Karpas-422 (cell line): ENCODE measurements at regions not wholly inside any gene's neighbourhood (a gene's known extent, or its start where the extent isn't known, plus 50 kb on each side); places are given as distances from the start of the nearest gene placed in this dataset.

Experiments
- DNase-seq: peaks from one replicate; pipeline ENCODE4 v3.0.0-alpha.2; 2015
- H2AFZ ChIP-seq: fragments of 200-600 bp; sonication (generic); 2 replicates; pipeline ENCODE4 v1.6.1; 2014; ENCODE audit warnings: antibody characterized with exemption, low read length, mixed read lengths
- H3K27ac ChIP-seq: fragments of 200-600 bp; sonication (generic); 2 replicates; pipeline ENCODE4 v1.5.1; 2014; ENCODE audit warnings: mild to moderate bottlenecking, low read length, moderate library complexity
- H3K27me3 ChIP-seq: fragments of 200-600 bp; sonication (generic); 2 replicates; pipeline ENCODE4 v1.6.1; 2014; ENCODE audit warnings: low read length, mixed read lengths
- H3K36me3 ChIP-seq: fragments of 200-600 bp; sonication (generic); 2 replicates; pipeline ENCODE4 v1.6.1; 2014; ENCODE audit warnings: low read length, mixed read lengths; ENCODE audit not compliant: insufficient read depth
- H3K4me1 ChIP-seq: fragments of 200-600 bp; sonication (generic); 2 replicates; pipeline ENCODE4 v1.6.1; 2014; ENCODE audit warnings: mild to moderate bottlenecking, low read length, mixed read lengths
- H3K4me2 ChIP-seq: fragments of 200-600 bp; sonication (generic); 2 replicates; pipeline ENCODE4 v1.6.1; 2014; ENCODE audit warnings: low read length, low read depth, mild to moderate bottlenecking; ENCODE audit not compliant: poor library complexity, severe bottlenecking
- H3K4me3 ChIP-seq: fragments of 200-600 bp; sonication (generic); 2 replicates; pipeline ENCODE4 v1.5.1; 2014; ENCODE audit warnings: mild to moderate bottlenecking, antibody characterized with exemption, low read length, mixed read lengths
- H3K79me2 ChIP-seq: fragments of 200-600 bp; sonication (generic); 2 replicates; pipeline ENCODE4 v1.6.1; 2014; ENCODE audit warnings: mild to moderate bottlenecking, low read length, mixed read lengths
- H3K9ac ChIP-seq: fragments of 200-600 bp; sonication (generic); 2 replicates; pipeline ENCODE4 v1.6.0; 2014; ENCODE audit warnings: low read length
- H3K9me2 ChIP-seq: fragments of 200-600 bp; sonication (generic), shearing (Covaris generic); replicated peaks from 2 replicates; pipeline ENCODE4 v1.6.0; 2014; ENCODE audit warnings: mild to moderate bottlenecking, low read length, moderate library complexity; ENCODE audit not compliant: insufficient read depth
- H3K9me3 ChIP-seq: fragments of 300-700, 200-600 bp; sonication (generic); 2 replicates; pipeline ENCODE4 v1.6.1; 2014; ENCODE audit warnings: low read length, mixed read lengths
- H4K20me1 ChIP-seq: fragments of 200-600 bp; sonication (generic); 2 replicates; pipeline ENCODE4 v1.6.1; 2014; ENCODE audit warnings: mild to moderate bottlenecking, antibody characterized with exemption, low read length, low read depth; ENCODE audit not compliant: insufficient read depth

DNA sequence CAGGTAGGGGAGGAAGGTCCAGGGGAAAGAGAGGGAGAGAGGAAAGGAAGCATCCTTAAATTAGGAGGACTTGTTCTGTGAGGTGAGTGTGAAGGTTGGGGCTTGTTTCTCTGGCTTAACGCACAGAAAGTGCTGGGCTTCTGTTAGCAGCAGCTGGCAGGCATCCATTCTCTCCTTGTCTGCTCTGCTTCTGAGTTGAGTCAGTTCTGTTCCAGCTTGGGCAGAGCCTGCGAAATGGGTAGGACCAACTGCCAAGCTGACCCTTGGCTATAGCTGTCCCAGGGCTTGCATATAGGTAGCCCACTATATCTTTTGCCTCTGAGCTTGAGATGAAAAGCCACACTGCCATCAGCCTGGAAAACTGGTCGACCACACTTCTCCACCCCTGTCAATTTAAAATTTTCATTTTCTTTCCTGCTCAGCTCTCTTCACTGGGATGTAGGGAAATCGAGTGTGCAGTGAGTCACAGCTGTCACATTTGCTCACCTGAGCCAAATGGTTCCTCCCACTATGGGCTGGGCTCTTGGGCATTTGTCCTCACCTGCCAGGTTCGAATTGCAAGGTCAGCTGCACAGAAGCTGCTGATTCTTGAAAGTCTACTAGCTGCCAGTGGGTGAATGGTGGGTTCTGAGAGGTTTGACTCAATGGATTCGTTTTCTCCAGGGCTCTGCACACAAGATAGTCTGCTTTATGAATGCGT lies 256.4 kb upstream of the PWP1 start:
- DNase-seq, result no peak
- Histone ChIP-seq H3K9me3 (no peaks in the 10 kb centered on the region), H3K4me2 (no peak overlapping the region), H3K79me2 (no peaks in the 10 kb centered on the region), H2AFZ (no peak overlapping the region), H4K20me1 (no peaks in the 10 kb centered on the region), H3K9me2 (no peaks in the 10 kb centered on the region), H3K27ac (no peak overlapping the region), H3K36me3 (no peaks in the 10 kb centered on the region), H3K4me1 (no peaks in the 10 kb centered on the region), H3K9ac (no peak overlapping the region), H3K27me3 (no peaks in the 10 kb centered on the region), H3K4me3 (no peak overlapping the region)

DNA sequence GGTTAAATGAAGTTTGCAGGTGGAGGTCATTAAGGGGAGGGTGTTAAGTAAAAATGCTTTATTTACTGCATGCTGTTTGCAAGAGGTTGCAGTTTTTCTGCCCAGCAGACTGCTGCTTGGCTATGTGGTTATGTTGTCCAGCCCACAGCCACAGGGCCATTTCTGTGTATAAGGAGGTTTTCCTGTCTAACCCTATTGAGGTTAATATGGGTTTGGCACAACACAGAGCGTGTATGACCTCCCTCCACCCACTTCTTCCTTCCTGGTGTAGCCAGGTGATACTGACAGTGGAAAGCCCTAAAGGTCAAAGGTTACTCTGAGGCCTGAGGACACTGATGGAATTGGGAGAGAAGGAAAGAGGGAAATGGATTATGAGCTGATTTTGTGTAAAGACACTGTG lies 253.7 kb upstream of the PWP1 start:
- no peaks in the 10 kb centered on the region for H3K36me3 ChIP-seq
- no peak overlapping the region for H3K4me2 ChIP-seq
- no peaks in the 10 kb centered on the region for H3K4me1 ChIP-seq
- no peak overlapping the region for H3K27ac ChIP-seq
- H3K9ac ChIP-seq, result no peak overlapping the region
- DNase-seq, result no peak
- no peaks in the 10 kb centered on the region for H3K9me2 ChIP-seq
- H3K9me3 ChIP-seq, result no peaks in the 10 kb centered on the region
- no peak overlapping the region for H3K4me3 ChIP-seq
- no peak overlapping the region for H2AFZ ChIP-seq
- no peaks in the 10 kb centered on the region for H4K20me1 ChIP-seq
- H3K79me2 ChIP-seq, result no peaks in the 10 kb centered on the region
- no peaks in the 10 kb centered on the region for H3K27me3 ChIP-seq

DNA sequence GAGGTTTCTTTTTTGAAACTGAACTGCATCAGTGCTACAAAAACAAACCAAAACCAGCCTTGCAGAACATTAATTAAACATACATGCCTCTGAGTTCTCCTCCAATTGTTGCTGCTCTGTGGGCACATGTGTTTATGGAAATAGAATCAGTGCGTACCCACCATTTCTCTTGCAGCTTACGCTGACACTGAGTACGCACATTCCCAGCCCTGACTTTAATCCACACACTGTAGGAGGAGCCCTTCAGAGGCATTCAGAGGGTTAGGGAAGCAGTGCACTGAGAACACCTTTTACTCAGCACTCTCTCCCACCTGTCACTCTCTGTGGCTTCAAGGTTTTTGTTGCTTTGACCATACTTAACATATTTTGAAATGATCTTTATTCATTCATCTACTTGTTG lies 250.5 kb upstream of the PWP1 start:
- no peaks in the 10 kb centered on the region for H3K9me3 ChIP-seq
- no peak overlapping the region for H3K4me3 ChIP-seq
- H2AFZ ChIP-seq, result no peak overlapping the region
- DNase-seq, result no peak
- no peak overlapping the region for H3K27ac ChIP-seq
- no peaks in the 10 kb centered on the region for H4K20me1 ChIP-seq
- no peaks in the 10 kb centered on the region for H3K36me3 ChIP-seq
- H3K9me2 ChIP-seq, result no peaks in the 10 kb centered on the region
- no peaks in the 10 kb centered on the region for H3K4me1 ChIP-seq
- H3K4me2 ChIP-seq, result no peak overlapping the region
- H3K9ac ChIP-seq, result no peak overlapping the region
- no peaks in the 10 kb centered on the region for H3K27me3 ChIP-seq
- H3K79me2 ChIP-seq, result no peaks in the 10 kb centered on the region

DNA sequence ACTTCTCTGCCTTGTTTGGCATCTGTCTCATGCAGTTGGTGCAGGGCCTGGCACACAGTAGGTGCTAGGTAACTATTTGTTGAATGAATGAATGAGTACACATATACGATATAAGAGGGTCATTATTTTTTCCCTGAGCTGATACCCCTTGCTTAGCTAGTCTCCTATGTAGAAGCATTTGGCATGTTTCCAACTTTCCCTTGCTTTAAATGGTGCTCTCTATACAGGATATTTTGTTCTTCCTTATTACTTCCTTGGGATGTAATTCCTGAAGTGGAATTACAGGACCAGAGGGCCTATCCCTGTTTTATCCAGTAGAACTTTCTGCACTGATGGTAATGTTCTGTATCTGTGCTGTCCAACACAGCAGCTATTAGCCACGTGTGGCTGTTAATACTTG lies 250.1 kb upstream of the PWP1 start:
- H3K27me3 ChIP-seq, result no peaks in the 10 kb centered on the region

DNA sequence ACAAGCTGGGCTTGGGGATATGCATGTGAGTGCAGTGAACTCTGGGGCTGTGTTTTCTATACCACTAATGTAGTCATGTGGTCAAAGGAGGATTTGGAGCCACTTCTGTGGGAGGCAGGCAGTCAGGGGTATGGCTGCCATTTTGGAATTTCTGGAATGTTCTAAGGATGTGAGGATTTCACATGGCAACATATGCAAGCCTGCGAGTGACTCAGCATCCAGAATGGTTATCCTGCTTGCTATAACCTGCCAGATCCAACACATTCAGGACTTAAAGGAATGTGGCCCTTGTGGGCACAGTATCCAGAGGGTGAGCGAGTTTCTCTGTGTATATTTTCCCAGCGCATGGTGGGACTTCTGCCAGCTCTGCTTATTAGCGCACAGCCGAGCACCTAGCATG lies 249.2 kb upstream of the PWP1 start:
- Histone ChIP-seq H3K36me3 (no peaks in the 10 kb centered on the region), H3K9me3 (no peaks in the 10 kb centered on the region), H3K9ac (no peak overlapping the region), H4K20me1 (no peaks in the 10 kb centered on the region), H3K4me1 (no peaks in the 10 kb centered on the region), H3K79me2 (no peaks in the 10 kb centered on the region), H2AFZ (no peak overlapping the region), H3K27me3 (no peaks in the 10 kb centered on the region), H3K9me2 (no peaks in the 10 kb centered on the region), H3K27ac (no peak overlapping the region), H3K4me2 (no peak overlapping the region), H3K4me3 (no peak overlapping the region)
- no peak for DNase-seq

More for the DNA sequence above, 250.1 kb upstream of the PWP1 start:
- H3K9ac ChIP-seq, result no peak overlapping the region
- no peak overlapping the region for H3K27ac ChIP-seq
- no peaks in the 10 kb centered on the region for H3K36me3 ChIP-seq
- H4K20me1 ChIP-seq, result no peaks in the 10 kb centered on the region
- H3K4me2 ChIP-seq, result no peak overlapping the region
- no peak for DNase-seq
- no peaks in the 10 kb centered on the region for H3K4me1 ChIP-seq
- H2AFZ ChIP-seq, result no peak overlapping the region
- H3K4me3 ChIP-seq, result no peak overlapping the region
- no peaks in the 10 kb centered on the region for H3K9me2 ChIP-seq
- H3K79me2 ChIP-seq, result no peaks in the 10 kb centered on the region
- H3K9me3 ChIP-seq, result no peaks in the 10 kb centered on the region

DNA sequence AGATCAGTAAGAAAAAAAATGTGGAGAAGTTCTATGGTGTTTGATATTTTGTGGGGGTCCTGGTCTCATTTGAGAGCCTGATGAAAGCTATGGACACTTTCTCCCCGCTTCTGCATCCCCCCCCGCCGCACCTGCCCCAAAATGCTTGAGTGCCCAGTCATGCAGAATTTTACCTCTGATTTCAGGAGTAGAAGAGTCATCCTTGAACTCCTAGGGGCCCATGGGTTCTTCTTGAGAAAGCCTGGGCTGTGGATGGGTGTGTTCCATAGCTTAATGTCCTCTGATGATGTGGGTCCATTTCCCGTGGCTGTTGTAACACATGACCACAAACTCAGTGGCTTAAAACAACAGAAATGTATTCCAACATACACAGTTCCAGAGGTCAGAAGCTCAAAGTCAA lies 248.8 kb upstream of the PWP1 start:
- Histone ChIP-seq H3K36me3 (no peaks in the 10 kb centered on the region), H3K4me1 (no peaks in the 10 kb centered on the region), H3K4me2 (no peak overlapping the region), H3K27me3 (no peaks in the 10 kb centered on the region), H2AFZ (no peak overlapping the region), H4K20me1 (no peaks in the 10 kb centered on the region), H3K79me2 (no peaks in the 10 kb centered on the region), H3K9me3 (no peaks in the 10 kb centered on the region), H3K9ac (no peak overlapping the region), H3K9me2 (no peaks in the 10 kb centered on the region), H3K4me3 (no peak overlapping the region), H3K27ac (no peak overlapping the region)
- no peak for DNase-seq

DNA sequence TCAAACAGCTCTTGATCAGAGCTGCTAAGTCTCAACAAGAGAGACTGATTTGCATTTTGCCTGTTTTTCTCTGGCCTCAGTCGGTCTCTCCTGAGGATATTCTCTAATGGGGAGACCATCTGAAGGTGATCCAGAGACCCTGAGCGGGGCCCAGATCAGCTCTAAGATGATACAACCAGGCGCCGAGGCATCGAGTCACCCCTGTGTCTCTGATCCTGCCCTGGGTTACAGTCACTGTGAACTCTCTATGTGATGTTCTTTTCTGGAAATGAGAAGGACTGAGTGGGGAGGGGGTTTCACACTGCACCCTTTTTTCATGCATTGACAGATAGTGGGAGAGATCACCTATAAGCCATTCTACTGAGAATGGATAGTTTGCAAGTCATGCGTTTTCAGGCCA lies 247.6 kb upstream of the PWP1 start:
- H3K4me3 ChIP-seq, result no peak overlapping the region
- no peaks in the 10 kb centered on the region for H3K4me1 ChIP-seq
- H2AFZ ChIP-seq, result no peak overlapping the region
- no peaks in the 10 kb centered on the region for H3K9me3 ChIP-seq
- H3K36me3 ChIP-seq, result no peaks in the 10 kb centered on the region
- H3K27me3 ChIP-seq, result no peaks in the 10 kb centered on the region
- no peaks in the 10 kb centered on the region for H3K79me2 ChIP-seq
- no peak overlapping the region for H3K27ac ChIP-seq
- no peaks in the 10 kb centered on the region for H4K20me1 ChIP-seq
- no peak overlapping the region for H3K9ac ChIP-seq
- no peak for DNase-seq
- no peaks in the 10 kb centered on the region for H3K9me2 ChIP-seq
- no peak overlapping the region for H3K4me2 ChIP-seq

DNA sequence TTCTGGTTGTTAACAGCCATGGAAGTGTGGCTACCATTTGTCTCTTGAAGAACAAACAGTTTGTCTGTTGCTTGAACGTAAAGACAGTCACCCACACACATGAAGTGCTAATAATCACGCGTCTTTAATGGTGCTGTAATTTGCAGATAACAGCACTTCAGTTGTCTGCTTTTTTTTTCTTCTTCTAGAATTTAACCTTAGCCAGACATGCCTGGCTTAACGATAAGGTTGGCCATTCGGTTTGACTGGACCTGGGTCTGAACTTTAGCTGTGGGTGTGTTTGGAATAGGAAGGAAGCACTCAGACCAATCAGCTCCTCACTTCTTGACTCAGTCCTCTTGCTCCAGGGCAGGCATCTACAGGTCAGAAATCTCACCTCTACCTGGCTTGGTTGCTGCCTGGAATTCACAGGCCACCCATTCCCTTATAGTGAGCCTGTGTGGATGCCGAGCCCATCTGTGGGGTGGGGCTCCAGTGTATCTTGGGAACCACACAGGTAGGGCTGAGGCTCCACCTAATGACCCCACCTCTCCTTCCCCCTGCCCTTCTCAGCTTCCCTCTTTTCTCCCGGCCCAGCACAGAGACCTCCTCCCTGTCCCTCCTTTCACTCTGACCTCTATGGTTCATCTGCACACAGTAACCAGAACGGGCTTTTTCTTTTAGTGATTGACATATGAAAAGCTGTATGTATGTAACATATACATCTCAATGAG lies 246.4 kb upstream of the PWP1 start:
- no peaks in the 10 kb centered on the region for H3K79me2 ChIP-seq
- H3K9ac ChIP-seq, result no peak overlapping the region
- H2AFZ ChIP-seq, result no peak overlapping the region
- no peaks in the 10 kb centered on the region for H3K4me1 ChIP-seq
- no peak overlapping the region for H3K27ac ChIP-seq
- no peaks in the 10 kb centered on the region for H4K20me1 ChIP-seq
- H3K9me2 ChIP-seq, result no peaks in the 10 kb centered on the region
- no peak for DNase-seq
- no peak overlapping the region for H3K4me3 ChIP-seq
- no peaks in the 10 kb centered on the region for H3K27me3 ChIP-seq
- H3K4me2 ChIP-seq, result no peak overlapping the region
- H3K36me3 ChIP-seq, result no peaks in the 10 kb centered on the region
- no peaks in the 10 kb centered on the region for H3K9me3 ChIP-seq
